ENCODE measurements at regions not wholly inside any gene's neighbourhood (a gene's known extent, or its start where the extent isn't known, plus 50 kb on each side); places are given as distances from the start of the nearest gene placed in this dataset.

DNA sequence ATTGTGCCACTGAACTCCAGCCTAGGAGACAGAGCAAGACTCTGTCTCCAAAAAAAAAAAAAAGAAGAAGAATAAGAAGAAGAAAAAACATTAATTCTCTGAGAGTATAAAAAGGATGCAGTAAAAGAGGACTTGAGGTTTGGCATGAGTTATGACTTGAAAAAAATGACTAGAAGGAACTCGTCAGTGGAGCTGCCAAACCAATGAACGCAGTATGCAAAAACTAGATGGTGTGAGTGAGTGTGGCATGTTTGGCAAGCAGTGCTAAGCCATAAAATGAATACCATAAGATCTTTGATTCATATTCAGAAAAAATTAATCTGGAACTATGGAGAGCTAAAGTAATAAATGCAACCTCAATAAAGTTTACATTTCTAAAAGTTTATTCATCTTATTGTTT lies 68.6 kb upstream of the MEOX2 start:
- H3K9ac ChIP-seq (ENCODE audit: insufficient read depth in 1 of 2, low read depth in 2 of 2, low read length in 2 of 2), result no peak overlapping the region
- no peaks in the 10 kb centered on the region for H3K36me3 ChIP-seq (ENCODE audit: control insufficient read depth, insufficient read depth, low read length)
- H3K4me2 ChIP-seq (ENCODE audit: insufficient read depth, low read length), result no peak overlapping the region
- no peaks in the 10 kb centered on the region for H3K9me1 ChIP-seq (ENCODE audit: control insufficient read depth, insufficient read depth, low read length)
- no peaks in the 10 kb centered on the region for H4K20me1 ChIP-seq (replicated peaks; ENCODE audit: control insufficient read depth, insufficient read depth, low read length)
- intact Hi-C loops (cut with micrococcal nuclease) (no loop called here), in situ Hi-C loops (cut with MboI) (no loop called here)
- no peaks in the 10 kb centered on the region for H3K79me2 ChIP-seq (ENCODE audit: control insufficient read depth, insufficient read depth, low read length)
- no peak for ATAC-seq
- BruUV-seq (replicated peaks), result no TSS peak
- ChIA-PET CTCF (ENCODE audit: low intra/inter-chr PET ratio) (no interaction called here), POLR2A (no interaction called here)
- no peaks in the 10 kb centered on the region for H3K4me1 ChIP-seq (replicated peaks in 1 of 2; ENCODE audit: control insufficient read depth in 2 of 2, insufficient read depth in 2 of 2, low read length in 2 of 2)
- H3K9me3 ChIP-seq (replicated peaks; ENCODE audit: control insufficient read depth, insufficient read depth, low read depth, low read length), result no peaks in the 10 kb centered on the region
- FAIRE-seq, result no peak
- 0% methylated on average over 2 of the region's 2 CpGs for WGBS (ENCODE audit: insufficient coverage, low coverage, missing lambda C conversion rate)
- H3K27me3 ChIP-seq (ENCODE audit: control insufficient read depth in 2 of 2, insufficient read depth in 2 of 2, low read length in 2 of 2), result no peaks in the 10 kb centered on the region
- H3K4me3 ChIP-seq, result no peak overlapping the region
- no peak overlapping the region for H3K27ac ChIP-seq (ENCODE audit: extremely low read depth, low read depth, low read length)
- H2AFZ ChIP-seq (ENCODE audit: low read depth, low read length), result no peak overlapping the region
- no peak for DNase-seq (ENCODE audit: extremely low read depth in 1 of 4, low spot score in 3 of 4)
- TF ChIP-seq, protein P1, sequence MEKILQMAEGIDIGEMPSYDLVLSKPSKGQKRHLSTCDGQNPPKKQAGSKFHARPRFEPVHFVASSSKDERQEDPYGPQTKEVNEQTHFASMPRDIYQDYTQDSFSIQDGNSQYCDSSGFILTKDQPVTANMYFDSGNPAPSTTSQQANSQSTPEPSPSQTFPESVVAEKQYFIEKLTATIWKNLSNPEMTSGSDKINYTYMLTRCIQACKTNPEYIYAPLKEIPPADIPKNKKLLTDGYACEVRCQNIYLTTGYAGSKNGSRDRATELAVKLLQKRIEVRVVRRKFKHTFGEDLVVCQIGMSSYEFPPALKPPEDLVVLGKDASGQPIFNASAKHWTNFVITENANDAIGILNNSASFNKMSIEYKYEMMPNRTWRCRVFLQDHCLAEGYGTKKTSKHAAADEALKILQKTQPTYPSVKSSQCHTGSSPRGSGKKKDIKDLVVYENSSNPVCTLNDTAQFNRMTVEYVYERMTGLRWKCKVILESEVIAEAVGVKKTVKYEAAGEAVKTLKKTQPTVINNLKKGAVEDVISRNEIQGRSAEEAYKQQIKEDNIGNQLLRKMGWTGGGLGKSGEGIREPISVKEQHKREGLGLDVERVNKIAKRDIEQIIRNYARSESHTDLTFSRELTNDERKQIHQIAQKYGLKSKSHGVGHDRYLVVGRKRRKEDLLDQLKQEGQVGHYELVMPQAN (IDR thresholded peaks at IDR 0.05; ENCODE audit: borderline replicate concordance), result no peak
- TF ChIP-seq RB1 (IDR thresholded peaks at IDR 0.05; ENCODE audit: low read depth), result no peak
- TF ChIP-seq, protein P2, sequence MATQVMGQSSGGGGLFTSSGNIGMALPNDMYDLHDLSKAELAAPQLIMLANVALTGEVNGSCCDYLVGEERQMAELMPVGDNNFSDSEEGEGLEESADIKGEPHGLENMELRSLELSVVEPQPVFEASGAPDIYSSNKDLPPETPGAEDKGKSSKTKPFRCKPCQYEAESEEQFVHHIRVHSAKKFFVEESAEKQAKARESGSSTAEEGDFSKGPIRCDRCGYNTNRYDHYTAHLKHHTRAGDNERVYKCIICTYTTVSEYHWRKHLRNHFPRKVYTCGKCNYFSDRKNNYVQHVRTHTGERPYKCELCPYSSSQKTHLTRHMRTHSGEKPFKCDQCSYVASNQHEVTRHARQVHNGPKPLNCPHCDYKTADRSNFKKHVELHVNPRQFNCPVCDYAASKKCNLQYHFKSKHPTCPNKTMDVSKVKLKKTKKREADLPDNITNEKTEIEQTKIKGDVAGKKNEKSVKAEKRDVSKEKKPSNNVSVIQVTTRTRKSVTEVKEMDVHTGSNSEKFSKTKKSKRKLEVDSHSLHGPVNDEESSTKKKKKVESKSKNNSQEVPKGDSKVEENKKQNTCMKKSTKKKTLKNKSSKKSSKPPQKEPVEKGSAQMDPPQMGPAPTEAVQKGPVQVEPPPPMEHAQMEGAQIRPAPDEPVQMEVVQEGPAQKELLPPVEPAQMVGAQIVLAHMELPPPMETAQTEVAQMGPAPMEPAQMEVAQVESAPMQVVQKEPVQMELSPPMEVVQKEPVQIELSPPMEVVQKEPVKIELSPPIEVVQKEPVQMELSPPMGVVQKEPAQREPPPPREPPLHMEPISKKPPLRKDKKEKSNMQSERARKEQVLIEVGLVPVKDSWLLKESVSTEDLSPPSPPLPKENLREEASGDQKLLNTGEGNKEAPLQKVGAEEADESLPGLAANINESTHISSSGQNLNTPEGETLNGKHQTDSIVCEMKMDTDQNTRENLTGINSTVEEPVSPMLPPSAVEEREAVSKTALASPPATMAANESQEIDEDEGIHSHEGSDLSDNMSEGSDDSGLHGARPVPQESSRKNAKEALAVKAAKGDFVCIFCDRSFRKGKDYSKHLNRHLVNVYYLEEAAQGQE (IDR thresholded peaks at IDR 0.05; ENCODE audit: borderline replicate concordance), result no peak
- TF ChIP-seq, protein P2 (CRISPR knock-in tag; IDR thresholded peaks at IDR 0.05; ENCODE audit: low read depth), result no peak
- TF ChIP-seq KDM5B (IDR thresholded peaks at IDR 0.05; ENCODE audit: insufficient replicate concordance, low read depth, low read length), result no peak
- TF ChIP-seq RCOR1 (IDR thresholded peaks at IDR 0.05; ENCODE audit: borderline replicate concordance in 1 of 2, low read depth in 2 of 2, low read length in 2 of 2), result no peak
- no peak for TF ChIP-seq RBFOX2 (IDR thresholded peaks at IDR 0.05; ENCODE audit: low read depth, low read length)
- no peak for TF ChIP-seq ZNF445 (CRISPR knock-in tag; IDR thresholded peaks at IDR 0.05; ENCODE audit: low read depth)
- no peak for TF ChIP-seq IRF2 (CRISPR knock-in tag; IDR thresholded peaks at IDR 0.05)
- TF ChIP-seq XRCC4 (IDR thresholded peaks at IDR 0.05; ENCODE audit: extremely low read depth, insufficient read depth, insufficient read length), result no peak
- no peak for TF ChIP-seq GTF2B (IDR thresholded peaks at IDR 0.05; ENCODE audit: extremely low read depth, insufficient read length)
- TF ChIP-seq ZNF175 (CRISPR knock-in tag; IDR thresholded peaks at IDR 0.05; ENCODE audit: low read depth), result no peak
- no peak for TF ChIP-seq ZBTB17 (CRISPR knock-in tag; IDR thresholded peaks at IDR 0.05)
- no peak for TF ChIP-seq SRSF3 (IDR thresholded peaks at IDR 0.05; ENCODE audit: insufficient read depth, low read length)
